ACC112 (cell line): ENCODE measurements at regions not wholly inside any gene's neighbourhood (a gene's known extent, or its start where the extent isn't known, plus 50 kb on each side); places are given as distances from the start of the nearest gene placed in this dataset.
"Not testable (repeated sequence)": the region's sequence is repeated elsewhere in the genome, so short reads cannot be mapped to it uniquely, and the experiment has no call there.

ENCODE experiments used
- H2AFZ ChIP-seq: fragments of 200-600 bp; sonication (generic); one replicate; pipeline ENCODE4 v1.6.0; 2017; ENCODE audit warnings: antibody characterized with exemption, low read length; ENCODE audit not compliant: unreplicated experiment
- H3K27ac ChIP-seq: fragments of 200-600 bp; sonication (generic); 2 replicates; pipeline ENCODE4 v1.5.1; 2014; ENCODE audit warnings: low read depth, mild to moderate bottlenecking, antibody characterized with exemption, low read length, moderate library complexity
- H3K27me3 ChIP-seq: fragments of 200-600 bp; sonication (generic); 2 replicates; pipeline ENCODE4 v1.6.1; 2014; ENCODE audit warnings: mild to moderate bottlenecking, antibody characterized with exemption, low read length, moderate library complexity, mixed read lengths; ENCODE audit not compliant: insufficient read depth
- H3K36me3 ChIP-seq: fragments of 200-600 bp; sonication (generic); 2 replicates; pipeline ENCODE4 v1.6.1; 2016; ENCODE audit warnings: mild to moderate bottlenecking, antibody characterized with exemption, low read length, moderate library complexity, mixed read lengths; ENCODE audit not compliant: insufficient read depth
- H3K4me1 ChIP-seq: fragments of 200-600 bp; sonication (generic); one replicate; pipeline ENCODE4 v1.6.1; 2016; ENCODE audit warnings: low read length, mixed read lengths; ENCODE audit not compliant: insufficient read depth, unreplicated experiment, control insufficient read depth
- H3K4me3 ChIP-seq: fragments of 200-600 bp; sonication (generic); 2 replicates; pipeline ENCODE4 v1.5.1; 2014; ENCODE audit warnings: mild to moderate bottlenecking, low read depth, low read length
- H3K79me2 ChIP-seq: fragments of 200-600 bp; sonication (generic); one replicate; pipeline ENCODE4 v1.6.0; 2016; ENCODE audit warnings: low read length; ENCODE audit not compliant: control insufficient read depth, unreplicated experiment, insufficient read depth

DNA sequence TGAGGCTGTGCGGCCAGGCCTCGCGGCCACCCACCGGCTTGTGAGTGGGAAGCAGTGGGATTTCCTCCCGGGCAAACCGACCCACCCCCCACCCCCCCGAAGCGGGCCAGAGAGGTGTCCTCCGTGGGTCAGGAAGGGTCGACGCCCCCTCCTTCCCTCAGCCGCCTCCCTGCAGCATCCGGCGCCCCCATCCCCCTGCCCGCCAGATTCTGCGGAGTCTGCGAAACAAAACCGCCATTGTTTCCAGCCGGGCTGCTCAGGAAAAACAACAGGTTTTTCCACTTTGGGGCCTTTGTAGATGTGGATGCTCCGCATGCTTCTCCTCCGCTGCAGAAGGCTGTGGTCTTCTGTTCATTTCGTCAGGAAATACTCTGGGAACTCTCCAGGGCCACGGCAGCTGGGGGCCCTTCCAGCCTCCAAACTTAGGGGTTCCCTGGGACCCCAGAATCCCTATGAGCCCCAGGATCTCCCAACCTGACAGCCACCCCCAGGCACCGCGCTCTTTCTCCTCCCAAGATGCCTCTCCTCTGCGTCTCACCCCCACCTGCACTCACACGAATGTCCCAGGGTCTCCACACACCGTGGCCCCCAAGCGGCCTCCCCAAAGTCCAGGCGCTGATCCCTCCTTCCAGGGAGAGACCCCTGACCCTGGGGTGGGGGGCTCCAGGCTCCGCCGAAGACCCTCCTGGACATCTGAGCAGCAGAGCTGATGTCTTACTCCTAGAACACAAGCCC, 121.2 kb downstream of the NPIPB11 start:
- not testable (repeated sequence) for H2AFZ ChIP-seq, H3K27ac ChIP-seq, H3K36me3 ChIP-seq, H3K4me3 ChIP-seq, H3K4me1 ChIP-seq, H3K79me2 ChIP-seq, H3K27me3 ChIP-seq

GRCh38 chr16:29284723-29285122, 121.8 kb downstream of the NPIPB11 start:
- not testable (repeated sequence) for H3K4me1 ChIP-seq, H3K27ac ChIP-seq, H3K4me3 ChIP-seq, H2AFZ ChIP-seq, H3K79me2 ChIP-seq, H3K27me3 ChIP-seq, H3K36me3 ChIP-seq

- not testable (repeated sequence) for H3K79me2 ChIP-seq, H3K27me3 ChIP-seq, H3K4me3 ChIP-seq, H3K27ac ChIP-seq, H3K4me1 ChIP-seq, H3K36me3 ChIP-seq, H2AFZ ChIP-seq
Observed at GRCh38 chr16:29284159-29284558, 122.4 kb downstream of the NPIPB11 start.

GRCh38 chr16:29278097-29278871, 128.2 kb downstream of the NPIPB11 start:
- not testable (repeated sequence) for H3K4me3 ChIP-seq, H3K79me2 ChIP-seq, H3K27ac ChIP-seq, H2AFZ ChIP-seq, H3K36me3 ChIP-seq, H3K4me1 ChIP-seq, H3K27me3 ChIP-seq

DNA sequence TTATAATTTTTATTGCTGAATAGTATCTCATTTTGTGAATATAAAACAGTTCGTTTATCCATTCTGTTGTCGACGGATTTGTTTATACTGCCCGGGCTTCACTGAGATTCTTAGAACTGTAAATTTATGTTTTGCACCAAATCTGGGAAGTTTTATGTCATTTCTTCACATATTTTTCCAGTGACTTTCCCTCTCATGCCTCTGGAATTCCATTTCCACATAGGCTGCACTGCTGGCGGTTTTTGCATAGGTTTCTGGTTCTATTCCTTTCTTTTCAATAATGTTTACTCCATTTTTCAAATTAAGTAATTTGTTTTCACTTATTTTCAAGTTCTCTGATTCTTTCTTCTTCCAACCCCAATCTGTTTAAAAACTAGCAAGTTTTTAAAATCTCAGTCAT, 130.1 kb downstream of the NPIPB11 start:
- not testable (repeated sequence) for H3K79me2 ChIP-seq, H3K27me3 ChIP-seq, H3K27ac ChIP-seq, H3K4me3 ChIP-seq, H2AFZ ChIP-seq, H3K36me3 ChIP-seq
- peaks cover 12% of the 10 kb centered on the region for H3K4me1 ChIP-seq

DNA sequence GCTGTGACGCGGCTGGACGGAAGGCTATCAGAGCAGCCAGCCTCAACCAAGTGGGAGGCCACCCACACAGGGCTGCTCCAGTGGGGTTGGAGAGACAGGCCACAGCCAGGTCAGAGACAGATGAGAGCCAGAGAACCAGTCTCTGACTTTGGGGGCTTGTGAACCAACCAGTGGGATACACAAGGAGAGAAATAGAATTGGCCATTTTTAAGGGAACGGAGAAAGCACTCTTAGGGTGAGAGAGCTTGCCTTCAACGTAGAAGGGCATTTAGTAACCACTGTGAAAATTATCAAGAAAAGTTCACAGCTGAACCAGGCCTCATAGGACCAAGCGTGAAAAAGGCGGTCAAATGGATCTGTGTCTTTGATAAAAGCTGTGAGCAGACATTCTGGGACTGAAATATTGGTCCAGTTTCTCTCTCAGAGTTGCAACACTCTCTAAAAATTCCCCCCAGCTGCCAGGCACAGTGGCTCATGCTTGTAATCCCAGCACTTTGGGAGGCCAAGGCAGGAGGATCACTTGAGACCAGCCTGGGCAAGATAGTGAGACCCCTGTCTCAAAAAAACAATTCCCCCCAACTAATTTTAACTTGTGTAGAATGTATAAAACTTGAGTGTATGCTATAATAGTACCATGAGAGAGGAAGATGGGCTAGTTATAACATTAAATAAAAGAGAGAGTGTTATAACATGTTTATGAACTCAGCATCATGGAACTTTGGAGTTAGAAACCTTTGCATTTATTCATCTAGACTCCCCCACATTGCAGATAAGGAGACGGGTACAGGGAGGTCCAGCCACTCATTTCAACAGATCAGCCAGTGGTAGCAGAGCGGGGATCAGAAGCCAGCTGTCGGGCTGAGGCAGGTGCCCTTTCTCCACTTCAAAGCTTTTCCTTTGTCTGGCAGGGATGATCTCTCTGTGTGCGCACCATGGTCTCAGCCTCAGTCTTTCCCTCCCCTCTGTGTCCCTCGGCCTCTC, 132.2 kb downstream of the NPIPB11 start:
- not testable (repeated sequence) for H3K27ac ChIP-seq, H3K4me3 ChIP-seq, H3K79me2 ChIP-seq, H3K36me3 ChIP-seq, H3K27me3 ChIP-seq, H2AFZ ChIP-seq
- H3K4me1 ChIP-seq, result peaks cover 26% of the 10 kb centered on the region

DNA sequence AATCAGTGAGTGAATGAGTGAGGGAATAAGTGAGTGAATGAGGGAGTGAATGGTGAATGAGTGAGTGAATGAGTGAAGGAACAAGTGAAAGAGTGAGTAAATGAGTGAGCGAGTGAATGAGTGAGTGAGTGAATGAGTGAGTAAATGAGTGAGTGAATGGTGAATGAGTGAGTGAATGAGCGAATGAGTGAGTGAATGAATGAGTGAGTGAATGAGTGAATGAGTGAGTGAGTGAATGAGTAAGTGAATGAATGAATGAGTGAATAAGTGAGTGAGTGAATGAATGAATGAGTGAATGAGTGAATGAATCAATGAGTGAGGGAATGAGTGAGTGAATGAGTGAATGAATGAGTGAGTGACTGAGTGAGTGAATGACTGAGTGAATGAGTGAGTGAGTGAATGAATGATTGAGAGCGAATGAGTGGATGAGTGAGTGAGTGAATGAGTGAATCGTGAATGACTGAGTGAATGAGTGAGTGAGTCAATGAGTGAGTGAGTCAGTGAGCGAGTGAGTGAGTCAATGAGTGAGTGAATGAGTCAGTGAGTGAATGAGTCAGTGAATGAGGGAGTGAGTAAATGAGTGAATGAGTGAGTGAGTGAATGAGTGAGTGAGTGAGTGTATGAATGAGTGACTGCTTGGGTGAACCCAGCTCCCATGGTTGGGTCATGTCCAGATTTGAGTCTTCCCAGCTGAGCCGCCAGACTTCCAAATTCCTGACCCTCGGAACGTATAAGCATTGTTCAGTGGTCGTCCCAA, 133.0 kb downstream of the NPIPB11 start:
- not testable (repeated sequence) for H3K27me3 ChIP-seq, H3K36me3 ChIP-seq, H3K4me3 ChIP-seq, H3K79me2 ChIP-seq, H2AFZ ChIP-seq
- peak overlapping the region; percentile 98; the same call in 1 of the 2 replicates for H3K27ac ChIP-seq
- H3K4me1 ChIP-seq, result peaks cover 34% of the 10 kb centered on the region

DNA sequence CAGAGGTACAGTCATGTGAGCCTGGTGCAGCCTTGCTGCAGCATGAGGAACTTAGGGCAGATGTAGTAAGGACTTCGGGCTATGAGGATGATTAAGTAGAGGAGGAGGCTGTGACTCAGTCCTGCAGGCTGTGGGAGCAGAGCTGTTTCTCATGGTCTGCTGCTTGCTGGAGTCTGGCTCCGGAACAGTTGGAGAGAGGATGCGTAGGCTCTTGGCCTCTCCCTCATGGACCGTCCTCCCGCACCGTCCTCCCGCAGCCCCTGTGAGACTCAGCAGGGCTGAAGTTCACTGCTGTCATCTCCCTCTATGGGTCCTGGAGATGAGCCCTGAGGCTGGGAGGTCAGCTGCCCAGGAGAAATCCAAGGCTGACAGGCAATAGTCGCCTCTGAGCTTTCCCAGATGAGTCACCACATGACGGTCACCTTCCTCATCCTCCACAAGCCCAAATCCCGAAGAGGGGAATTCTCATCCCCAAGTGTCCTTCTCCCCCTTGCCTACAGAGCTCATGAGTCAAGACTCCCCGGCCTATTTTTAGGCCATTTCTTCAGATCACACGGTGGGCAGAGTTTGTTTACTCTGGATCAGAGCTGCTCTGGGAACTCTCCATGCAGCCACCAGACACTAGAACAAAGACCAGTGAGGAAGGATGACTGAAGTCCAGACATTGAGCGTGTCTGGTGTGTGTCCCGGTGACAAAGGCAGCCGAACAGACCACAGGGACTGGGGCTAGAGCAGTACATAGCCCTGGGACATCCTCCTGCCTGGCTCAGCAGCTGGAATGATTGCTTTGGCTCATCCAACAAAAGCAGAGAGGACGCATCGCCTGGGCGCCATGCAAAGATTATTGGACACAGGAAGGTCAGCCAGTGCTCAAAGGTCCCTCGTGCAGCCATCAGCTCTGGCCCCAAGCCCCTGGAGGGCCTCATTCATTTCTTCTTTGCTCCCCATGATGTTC, 134.5 kb downstream of the NPIPB11 start:
- Histone ChIP-seq H3K27ac (peak overlapping the region; percentile 98), H3K4me1 (peaks cover 46% of the 10 kb centered on the region), H3K4me3 (peak overlapping the region; percentile 33; the same call in 1 of the 2 replicates)
- H3K79me2 ChIP-seq, H3K27me3 ChIP-seq, H2AFZ ChIP-seq, H3K36me3 ChIP-seq: not testable (repeated sequence)

DNA sequence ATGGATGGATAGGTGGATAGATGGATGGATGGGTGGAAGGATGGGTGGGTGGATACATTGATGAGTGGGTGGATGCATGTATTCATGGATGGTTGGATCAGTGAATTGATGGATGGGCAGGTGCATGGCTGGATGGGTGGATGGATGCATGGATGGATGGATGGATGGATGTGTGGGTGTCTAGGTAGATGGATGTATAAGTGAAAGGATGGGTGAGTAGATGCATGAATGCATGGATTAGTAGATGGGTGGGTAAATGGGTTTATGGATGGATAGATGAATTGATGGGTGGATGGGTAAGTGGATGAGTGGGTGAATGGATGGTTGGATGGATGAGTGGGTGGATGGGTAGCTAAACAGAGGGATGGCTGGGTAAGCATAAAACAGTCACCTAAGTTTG, 135.6 kb downstream of the NPIPB11 start:
- Histone ChIP-seq H3K27ac (peak overlapping the region; percentile 98), H3K4me1 (peaks cover 50% of the 10 kb centered on the region)
- not testable (repeated sequence) for H3K4me3 ChIP-seq, H3K79me2 ChIP-seq, H3K27me3 ChIP-seq, H3K36me3 ChIP-seq, H2AFZ ChIP-seq
